Tibial nerve (tissue), 3 donors: ENCODE measurements at regions not wholly inside any gene's neighbourhood (a gene's known extent, or its start where the extent isn't known, plus 50 kb on each side); places are given as distances from the start of the nearest gene placed in this dataset.

Source experiments
- CTCF ChIP-seq, 5 experiments: fragments of 200-600 bp in 3 of 5; fragments of 450-650 bp in 2 of 5; sonication (generic) in 3 of 5; IDR thresholded peaks; one replicate each; pipeline ENCODE4 v1.5.1; 2016 to 2019; ENCODE audit warnings: antibody characterized with exemption in 5 of 5, mild to moderate bottlenecking in 3 of 5, moderate library complexity in 2 of 5
- POLR2A ChIP-seq, 2 donors: fragments of 450-650 bp; IDR thresholded peaks; one replicate each; pipeline ENCODE4 v1.6.1; 2017; ENCODE audit warnings: antibody characterized with exemption in 2 of 2, mild to moderate bottlenecking in 2 of 2, moderate library complexity in 2 of 2

- TF ChIP-seq CTCF (IDR thresholded peaks at IDR 0.05) (no peak), POLR2A (IDR thresholded peaks at IDR 0.05) (no peak)
These were observed 70.1 kb upstream of the AFDN start for GRCh38 chr6:167756597-167756996.
